ENCODE measurements at regions not wholly inside any gene's neighbourhood (a gene's known extent, or its start where the extent isn't known, plus 50 kb on each side); places are given as distances from the start of the nearest gene placed in this dataset.

- no peak for DNase-seq (ENCODE audit: extremely low spot score)
- ChIA-PET POLR2A (no interaction called here), CTCF (no interaction called here)
- TF ChIP-seq, protein P1, sequence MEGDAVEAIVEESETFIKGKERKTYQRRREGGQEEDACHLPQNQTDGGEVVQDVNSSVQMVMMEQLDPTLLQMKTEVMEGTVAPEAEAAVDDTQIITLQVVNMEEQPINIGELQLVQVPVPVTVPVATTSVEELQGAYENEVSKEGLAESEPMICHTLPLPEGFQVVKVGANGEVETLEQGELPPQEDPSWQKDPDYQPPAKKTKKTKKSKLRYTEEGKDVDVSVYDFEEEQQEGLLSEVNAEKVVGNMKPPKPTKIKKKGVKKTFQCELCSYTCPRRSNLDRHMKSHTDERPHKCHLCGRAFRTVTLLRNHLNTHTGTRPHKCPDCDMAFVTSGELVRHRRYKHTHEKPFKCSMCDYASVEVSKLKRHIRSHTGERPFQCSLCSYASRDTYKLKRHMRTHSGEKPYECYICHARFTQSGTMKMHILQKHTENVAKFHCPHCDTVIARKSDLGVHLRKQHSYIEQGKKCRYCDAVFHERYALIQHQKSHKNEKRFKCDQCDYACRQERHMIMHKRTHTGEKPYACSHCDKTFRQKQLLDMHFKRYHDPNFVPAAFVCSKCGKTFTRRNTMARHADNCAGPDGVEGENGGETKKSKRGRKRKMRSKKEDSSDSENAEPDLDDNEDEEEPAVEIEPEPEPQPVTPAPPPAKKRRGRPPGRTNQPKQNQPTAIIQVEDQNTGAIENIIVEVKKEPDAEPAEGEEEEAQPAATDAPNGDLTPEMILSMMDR (IDR thresholded peaks at IDR 0.05; ENCODE audit: control extremely low read depth, extremely low read depth, low read depth, missing control alignments): no peak
Measured at GRCh38 chr6:4620284-4621151, 155.7 kb upstream of the CDYL start.

DNA sequence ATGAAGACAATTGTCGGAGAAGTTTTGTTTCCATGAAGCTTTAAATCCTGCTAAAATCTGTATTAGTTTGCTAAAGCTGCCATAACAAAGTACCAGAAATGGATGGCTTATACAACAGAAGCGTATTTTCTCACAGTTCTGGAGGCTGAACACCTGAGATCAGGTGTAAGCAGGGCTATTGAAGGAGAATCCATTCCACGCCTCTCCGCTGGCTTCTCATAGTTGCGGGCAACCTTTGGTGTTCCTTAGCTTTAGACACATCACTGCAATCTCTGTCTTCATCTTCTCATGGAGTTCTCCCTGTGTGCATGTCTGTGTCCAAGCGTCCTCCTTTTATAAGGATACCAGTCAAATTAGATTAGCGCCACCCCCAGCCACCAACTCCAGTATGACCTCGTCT, 159.9 kb upstream of the CDYL start:
- ChIA-PET CTCF (no interaction called here), POLR2A (no interaction called here)
- no peak for DNase-seq (ENCODE audit: extremely low spot score)
- TF ChIP-seq, protein P1 (IDR thresholded peaks at IDR 0.05; ENCODE audit: control extremely low read depth, extremely low read depth, low read depth, missing control alignments): no peak

GRCh38 chr6:4615891-4616290, 160.3 kb upstream of the CDYL start:
- no peak for DNase-seq (ENCODE audit: extremely low spot score)
- CTCF ChIA-PET: no interaction called here
- POLR2A ChIA-PET: no interaction called here
- TF ChIP-seq, protein P1 (IDR thresholded peaks at IDR 0.05; ENCODE audit: control extremely low read depth, extremely low read depth, low read depth, missing control alignments): no peak

GRCh38 chr6:4615231-4615630, 161.0 kb upstream of the CDYL start:
- ChIA-PET POLR2A (no interaction called here), CTCF (interaction anchor here (1.0 kb wide), 1 partner anchor 23 kb away, joined by 3 read pairs; no protein-coding TSS in a partner anchor)
- TF ChIP-seq, protein P1 (IDR thresholded peaks at IDR 0.05; ENCODE audit: control extremely low read depth, extremely low read depth, low read depth, missing control alignments): no peak
- DNase-seq (ENCODE audit: extremely low spot score): no peak

DNA sequence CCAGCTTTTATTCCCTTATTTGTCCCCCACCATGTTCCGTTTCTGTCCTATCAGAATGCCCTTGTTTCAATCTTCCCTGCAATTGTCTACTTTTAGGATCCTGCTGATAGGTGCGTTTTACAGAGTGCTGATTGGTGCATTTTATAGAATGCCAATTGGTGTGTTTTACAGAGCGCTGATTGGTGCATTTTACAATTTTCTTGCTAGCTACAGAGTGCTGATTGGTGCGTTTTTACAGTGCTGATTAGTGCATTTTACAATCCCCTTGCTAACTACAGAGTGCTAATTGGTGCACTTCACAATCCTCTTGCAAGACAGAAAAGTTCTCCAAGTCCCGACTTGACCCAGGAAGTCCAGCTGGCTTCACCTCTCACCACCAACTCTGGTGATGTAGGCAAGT, 161.6 kb upstream of the CDYL start:
- ChIA-PET CTCF (interaction anchor here (1.0 kb wide), 1 partner anchor 22 kb away, joined by 3 read pairs; no protein-coding TSS in a partner anchor), POLR2A (no interaction called here)
- TF ChIP-seq, protein P1 (IDR thresholded peaks at IDR 0.05; ENCODE audit: control extremely low read depth, extremely low read depth, low read depth, missing control alignments): no peak
- no peak for DNase-seq (ENCODE audit: extremely low spot score)

GRCh38 chr6:4613795-4614194, 162.4 kb upstream of the CDYL start:
- DNase-seq (ENCODE audit: extremely low spot score): no peak
- CTCF ChIA-PET: no interaction called here
- TF ChIP-seq, protein P1 (IDR thresholded peaks at IDR 0.05; ENCODE audit: control extremely low read depth, extremely low read depth, low read depth, missing control alignments): no peak
- POLR2A ChIA-PET: no interaction called here

All from GM10248 (cell line).